Hematopoietic multipotent progenitor cell treated with erythropoietin and hydrocortisone succinate and interleukin-3 and kit ligand, for 4 days (in vitro differentiated cells): ENCODE measurements at regions not wholly inside any gene's neighbourhood (a gene's known extent, or its start where the extent isn't known, plus 50 kb on each side); places are given as distances from the start of the nearest gene placed in this dataset.

ENCODE experiments used
- DNase-seq: peaks from one replicate; pipeline ENCODE4 v3.0.0-alpha.2; 2015

DNA sequence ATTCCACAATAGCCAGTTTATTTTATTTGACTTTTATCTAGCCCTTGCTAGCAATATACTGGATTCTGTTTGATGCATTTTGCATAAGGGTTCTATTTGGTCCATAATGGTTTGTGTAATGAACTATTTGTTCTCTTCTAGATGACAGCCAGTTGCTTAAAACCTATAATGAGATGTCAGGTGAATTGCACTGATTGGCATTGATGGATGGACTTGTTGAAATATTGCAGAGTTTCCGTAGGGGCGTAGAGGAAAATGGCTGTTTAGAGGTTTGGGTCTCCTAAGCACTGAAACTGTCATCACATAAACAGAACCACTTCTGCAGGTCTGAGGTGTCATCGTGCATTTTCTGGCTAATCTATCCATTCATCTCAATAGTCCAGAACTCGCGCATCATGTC, 124.9 kb upstream of the HDAC9 start:
- DNase-seq = no peak

DNA sequence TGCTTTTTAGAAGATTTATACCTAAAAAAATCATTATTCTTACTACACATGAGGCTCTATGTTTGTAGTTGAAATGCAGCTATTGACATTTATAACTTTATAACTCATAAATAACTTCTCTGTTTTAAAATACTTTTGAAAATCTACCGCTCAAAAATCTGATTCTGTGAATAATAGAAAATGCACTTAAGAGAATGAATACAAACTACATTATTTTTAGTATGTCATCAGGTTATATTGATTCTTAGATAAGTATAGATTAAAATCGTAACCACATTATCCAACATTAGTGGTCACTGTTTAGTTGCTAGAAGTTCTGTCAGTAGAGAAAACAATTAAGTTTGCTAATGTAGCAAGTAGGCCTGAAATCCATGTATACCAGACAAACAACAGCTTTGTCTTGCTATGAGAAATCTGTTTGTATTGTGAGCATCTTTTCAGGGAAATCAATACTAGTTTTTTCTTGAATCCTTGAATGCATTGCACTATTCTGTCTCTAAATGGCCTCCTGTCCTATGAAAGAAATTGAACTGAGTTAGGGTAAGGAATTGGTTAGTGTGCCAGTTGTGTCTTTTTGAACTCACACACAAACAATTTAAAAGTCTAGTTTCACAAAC, 116.5 kb upstream of the HDAC9 start:
- DNase-seq = no peak

DNA sequence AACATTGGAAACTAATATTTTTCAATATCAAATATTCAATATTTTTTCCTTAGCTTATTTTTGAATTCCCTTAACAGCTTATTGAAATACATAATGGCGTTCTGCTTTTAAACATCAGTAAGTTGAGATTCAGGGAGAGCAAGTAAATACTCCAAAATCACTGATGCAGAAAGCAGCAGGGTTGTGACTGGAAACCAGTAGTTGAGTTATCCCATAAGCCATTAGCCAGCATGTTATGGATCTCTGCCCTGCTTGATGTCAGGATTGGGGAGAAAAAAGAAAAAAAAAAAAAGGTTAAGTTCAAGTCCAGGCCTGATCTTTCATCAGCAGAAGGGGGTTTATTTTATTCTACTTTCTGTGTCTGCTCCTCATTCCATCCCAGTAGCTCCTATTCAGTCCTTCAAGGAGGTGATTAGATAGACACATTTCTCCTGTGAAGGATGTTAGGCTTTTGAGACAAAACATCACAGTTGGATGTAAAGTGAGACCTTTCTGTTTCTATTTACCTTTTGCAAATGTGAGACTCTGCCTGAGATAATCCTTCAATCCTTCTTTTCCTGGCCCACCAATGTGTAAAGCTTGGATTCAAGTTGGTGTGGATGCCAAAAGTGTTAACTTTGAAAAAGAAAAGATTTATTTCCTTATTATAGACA, 110.9 kb upstream of the HDAC9 start:
- DNase-seq = no peak

DNA sequence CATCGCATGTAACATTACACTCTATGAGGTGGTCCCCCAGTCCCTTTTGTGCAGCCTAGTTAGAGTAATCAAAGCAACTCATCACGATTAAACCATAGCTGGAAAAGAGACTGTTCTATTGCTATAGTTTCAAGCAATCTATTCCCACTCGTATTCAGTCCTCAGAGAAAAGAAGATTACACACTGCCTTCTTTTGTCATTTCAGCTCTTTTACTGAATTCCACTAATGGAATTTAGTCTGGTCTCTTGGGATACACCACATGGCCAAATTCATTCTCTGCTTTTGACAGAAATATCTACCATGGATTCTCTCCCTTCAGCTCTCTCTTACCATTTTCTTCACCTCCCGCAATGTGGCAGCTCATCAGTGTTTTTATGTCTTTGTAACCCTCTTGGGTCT, 108.9 kb upstream of the HDAC9 start:
- DNase-seq = no peak

DNA sequence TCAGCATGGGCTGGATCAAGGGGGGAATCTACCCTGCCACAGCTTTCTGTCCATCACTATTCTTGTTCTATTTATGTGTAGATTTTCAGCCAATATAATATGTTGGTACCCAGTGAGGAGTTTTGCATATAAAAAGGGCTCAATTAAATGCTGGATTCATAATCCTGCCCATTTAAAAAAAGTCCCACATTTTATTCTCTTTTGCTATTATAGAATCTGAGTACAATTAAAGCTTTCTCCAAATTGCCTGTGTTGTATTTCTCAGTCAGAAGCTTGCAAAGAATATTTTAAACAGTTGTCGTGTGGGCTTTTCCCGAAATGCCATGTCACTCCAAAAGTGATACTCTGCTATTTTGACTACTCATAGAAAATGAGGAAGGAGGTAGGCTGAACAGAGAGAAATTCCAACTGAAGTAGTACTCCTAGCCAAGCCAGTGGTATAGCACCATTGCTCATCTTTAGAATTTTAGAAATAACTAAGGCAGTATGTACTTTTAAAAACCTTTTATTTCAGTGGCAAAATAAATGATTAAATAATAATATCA, 108.3 kb upstream of the HDAC9 start:
- DNase-seq = peak; percentile 22

DNA sequence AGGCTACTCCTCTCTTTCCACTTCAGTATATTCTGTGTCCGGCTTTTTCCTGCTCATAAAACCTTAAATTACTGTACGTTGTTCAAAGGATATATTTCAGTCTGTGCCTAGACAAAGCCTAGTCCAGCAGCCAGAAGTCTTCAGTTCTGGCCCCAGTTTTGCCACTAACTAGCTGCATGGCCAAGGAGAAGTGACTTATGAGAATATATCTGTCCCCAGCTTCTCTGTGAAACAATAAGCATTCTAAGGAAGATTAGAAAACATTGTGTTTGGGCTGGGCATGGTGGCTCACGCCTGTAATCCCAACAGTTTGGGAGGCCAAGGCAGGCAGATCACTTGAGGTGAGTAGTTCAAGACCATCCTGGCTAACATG, 105.0 kb upstream of the HDAC9 start:
- DNase-seq = no peak

DNA sequence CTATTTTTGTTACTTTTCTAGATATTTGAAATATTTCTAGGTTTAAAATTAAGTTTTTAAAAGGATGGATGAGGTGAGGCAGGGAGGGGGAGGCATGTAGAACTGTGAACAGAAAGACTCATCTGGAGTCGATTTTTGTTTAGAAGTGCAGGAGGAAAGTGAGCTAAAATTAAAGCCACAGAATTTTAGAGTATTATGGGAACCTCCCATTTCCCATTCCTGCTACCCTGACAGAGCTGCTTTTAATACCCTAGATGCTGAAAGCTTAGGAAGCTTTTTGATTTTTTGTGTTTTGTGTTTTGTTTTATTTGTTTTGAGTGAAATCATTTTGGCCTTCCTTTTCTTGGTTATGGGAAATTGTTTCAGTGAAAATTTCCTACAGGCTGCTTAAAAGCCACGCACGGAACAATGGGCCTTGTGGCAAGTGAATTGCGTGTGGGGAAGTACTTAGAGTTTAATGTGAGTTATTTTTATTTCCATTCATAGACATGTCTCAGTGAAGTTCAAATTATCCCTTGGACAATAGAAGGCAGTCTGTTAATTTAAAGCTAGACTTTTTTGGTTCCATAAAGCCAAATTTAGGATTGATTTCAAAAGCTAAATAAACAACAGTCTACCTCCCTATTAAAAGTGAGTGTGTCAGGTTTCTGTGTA, 102.0 kb upstream of the HDAC9 start:
- peak; percentile 15 for DNase-seq

DNA sequence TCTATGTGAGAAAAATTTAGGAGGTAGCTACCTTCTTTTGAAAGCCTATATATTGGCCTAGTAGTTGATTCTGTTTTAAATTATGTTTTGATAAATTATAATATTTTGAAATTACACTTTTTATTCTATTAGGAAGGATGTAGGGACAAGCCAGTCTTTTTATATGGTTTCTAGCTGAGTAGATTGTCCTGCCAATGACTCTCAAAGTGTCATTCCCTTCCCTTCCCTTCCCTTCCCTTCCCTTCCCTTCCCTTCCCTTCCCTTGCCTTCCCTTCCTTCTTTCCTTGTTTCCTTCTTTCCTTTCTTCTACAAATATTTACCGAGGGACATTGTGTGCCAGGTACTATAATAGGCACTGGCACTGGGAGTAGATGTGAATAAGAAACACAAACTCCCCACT, 99.7 kb upstream of the HDAC9 start:
- no peak for DNase-seq

DNA sequence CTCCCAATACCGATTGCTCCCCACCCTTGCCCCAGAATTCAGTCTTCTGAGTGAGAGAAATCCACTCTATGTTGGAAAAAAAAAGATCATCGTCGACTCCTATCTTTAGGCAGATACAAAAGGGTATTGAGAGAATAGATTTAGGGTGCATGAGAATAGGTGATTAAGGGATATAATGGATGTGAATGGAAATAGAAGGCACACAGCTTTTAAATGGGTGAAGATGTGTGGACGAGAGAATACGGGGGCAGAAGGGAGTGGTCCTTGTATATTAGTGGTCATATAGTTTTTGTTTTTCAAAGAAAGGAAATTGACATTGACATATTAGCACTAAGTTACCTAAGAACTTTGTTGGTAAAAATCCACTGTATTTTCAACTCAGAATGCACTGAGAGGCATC, 98.6 kb upstream of the HDAC9 start:
- DNase-seq = no peak

DNA sequence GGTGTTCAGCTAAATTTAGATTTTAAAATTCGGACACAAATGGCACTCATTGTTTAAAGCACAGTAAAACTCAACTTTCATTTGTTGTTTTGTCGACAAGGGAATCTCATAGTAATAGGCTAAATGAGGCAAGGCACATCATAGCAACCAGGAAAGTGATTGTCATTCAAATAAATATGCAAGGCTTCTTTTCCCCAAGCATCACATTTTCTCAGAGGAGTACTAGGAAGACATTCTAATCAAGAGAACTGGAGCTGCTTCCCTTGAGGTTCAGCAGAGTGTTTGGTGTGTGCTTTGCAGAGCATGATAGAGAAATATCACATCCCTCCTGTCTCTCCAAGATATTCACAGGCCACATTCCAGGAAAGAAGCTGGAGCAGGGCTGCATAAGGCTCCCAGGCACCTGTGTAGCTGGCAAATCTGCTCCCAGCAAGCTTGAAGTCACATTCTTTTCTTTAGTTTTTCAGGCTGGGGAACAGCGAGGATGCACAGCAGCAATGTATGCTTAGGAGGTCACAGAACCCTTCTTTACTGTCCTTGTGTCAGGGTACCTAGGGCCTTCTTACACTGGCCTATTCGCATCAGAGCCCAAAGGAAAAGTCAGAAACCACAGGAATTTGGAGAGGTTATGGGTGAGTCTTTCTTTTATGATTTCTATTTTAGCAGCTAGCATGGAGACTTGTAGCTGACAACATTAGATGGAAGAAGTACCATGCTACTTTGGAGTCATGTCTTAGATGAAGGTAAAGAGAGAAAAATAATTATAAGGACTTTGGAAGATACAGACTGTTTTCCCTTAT, 95.9 kb upstream of the HDAC9 start:
- DNase-seq = no peak

DNA sequence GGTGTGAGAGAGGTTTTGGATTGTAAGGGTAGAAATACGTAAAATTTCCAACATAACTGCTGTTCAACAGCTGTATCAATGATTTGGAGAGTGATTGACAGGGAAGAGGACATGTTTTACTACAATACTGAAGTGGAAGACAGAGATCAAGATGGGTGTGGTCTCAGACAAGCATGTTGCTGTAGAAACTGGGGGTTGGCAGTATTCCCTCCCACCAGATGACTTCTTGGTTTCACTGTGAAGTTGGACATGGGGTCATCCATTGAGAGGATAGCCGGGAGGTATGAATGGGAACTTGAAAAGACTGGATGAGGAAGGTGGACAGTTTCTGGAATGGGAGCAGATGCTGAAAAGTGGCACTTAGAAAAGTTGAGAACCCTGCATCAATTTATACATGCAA, 95.3 kb upstream of the HDAC9 start:
- no peak for DNase-seq

DNA sequence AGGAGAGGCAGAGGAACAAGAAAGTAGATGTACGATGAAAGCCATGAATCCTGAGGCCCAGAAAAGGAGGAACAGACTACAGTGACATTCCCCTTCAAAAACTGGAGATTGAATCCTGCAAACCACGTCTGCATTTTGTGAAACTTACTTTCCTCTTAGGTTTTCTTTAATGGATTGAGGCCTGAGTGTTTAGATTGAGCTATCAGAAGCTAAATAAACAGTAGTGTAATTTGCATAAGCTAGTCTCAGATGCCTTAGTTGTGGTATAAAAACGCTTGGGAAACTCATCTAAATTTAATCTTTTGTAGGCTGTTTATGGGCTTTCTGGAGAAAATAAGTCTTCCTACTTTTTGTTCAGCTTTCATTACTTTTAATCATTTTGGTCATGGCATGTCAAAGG, 94.8 kb upstream of the HDAC9 start:
- no peak for DNase-seq

DNA sequence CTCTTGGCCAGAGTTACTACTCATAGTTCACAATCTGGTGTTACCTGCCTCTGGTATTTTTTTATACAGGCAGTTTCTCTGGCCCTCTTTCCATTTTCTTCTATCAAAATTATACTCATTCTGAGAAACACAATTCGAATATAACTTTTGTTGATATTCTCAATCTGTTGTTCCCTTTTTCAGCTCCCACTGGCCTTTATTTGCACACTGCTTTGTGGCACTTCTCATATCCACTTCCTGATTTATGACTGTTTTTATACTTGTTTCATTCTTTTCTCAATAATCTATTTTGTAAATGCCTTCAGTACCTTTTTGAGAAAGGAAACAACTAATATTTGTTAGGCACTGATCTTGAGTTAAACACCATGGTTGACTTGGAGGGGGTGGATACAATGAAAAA, 93.8 kb upstream of the HDAC9 start:
- DNase-seq = peak; percentile 42

DNA sequence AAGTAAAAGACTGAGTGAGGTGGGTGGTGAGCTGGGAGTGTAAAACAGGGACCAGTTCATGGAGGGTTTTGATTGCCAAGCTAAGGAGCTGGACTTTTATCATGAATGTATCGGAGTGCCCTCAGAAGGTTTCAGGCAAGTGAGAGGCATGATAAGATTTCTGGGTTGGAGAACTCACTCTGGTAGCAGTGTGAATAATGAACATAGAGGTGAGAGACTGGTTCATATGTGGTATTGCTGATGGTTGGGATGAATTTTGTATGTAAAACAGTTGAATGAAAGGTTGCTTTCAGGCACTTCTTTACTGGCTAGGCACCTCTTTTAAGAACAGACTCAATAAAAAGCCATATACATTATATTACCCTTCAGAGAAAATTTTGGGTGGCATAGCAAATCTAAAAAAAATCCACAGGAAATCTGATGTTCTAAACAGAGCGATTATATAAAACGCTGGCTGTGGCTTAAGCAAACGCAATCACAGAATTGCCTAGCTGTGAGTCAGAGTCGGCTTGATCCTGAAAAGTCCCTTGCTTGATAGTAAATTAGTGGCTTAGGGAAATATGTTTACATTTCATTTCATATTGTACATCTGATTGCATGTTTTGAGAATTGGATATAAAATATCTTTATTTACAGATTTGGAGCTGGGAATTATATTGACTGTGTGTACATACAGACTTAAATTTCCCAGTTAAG, 92.9 kb upstream of the HDAC9 start:
- DNase-seq = no peak

DNA sequence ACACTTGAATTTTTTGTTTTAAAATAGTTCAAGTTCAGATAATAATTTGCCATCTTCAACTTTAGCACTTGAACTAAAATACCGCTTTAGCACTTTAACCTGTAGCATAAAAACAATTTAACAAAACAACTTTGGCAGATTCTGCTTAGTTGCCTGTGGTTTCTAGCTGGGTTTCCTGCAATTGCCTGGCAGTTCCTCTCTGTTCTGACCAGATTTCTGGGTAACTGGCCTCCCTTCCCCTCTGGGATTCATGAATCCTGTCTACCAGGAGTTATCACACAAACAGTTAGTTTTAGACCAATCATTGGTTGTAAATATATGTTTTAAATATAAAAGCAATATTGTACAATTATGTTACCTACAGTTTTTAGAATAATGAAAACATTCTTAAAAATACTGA, 89.8 kb upstream of the HDAC9 start:
- DNase-seq = peak; percentile 54

DNA sequence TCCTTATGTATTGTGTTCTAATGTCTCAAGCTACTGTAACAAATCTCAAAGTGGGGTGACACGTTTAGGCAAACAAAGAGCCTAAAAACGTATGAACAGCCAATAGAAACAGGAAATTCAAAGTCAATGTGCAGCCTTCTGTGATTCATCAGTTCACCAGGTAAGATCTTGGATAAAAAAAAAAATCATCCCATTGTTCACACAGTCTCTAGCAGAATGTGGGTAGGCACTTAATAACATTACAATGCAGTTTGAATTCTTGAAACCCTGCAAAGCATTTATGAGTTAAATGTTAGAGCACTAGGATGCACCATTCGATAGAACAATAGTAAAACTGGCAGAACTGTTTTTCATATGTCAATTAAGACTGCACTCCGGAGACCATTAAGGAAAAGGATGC, 88.2 kb upstream of the HDAC9 start:
- no peak for DNase-seq

DNA sequence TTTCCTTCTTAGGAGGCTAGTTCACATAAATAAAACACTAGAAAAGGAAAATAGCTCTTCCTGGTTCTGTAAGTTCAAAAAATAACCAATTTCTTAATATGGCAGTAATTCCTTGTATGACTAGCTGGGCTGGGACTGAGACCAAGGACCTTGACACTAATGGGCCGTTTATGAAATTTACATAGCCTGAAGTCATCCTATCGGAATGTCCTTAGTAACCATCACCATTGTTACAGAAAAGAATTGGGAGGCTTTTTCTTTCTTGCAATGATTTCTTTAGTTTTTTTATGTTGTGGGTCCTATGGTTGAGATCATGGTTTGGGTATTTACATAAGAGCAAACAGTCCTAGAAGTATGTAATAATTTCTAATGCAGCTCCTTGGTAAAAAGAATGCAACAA, 87.1 kb upstream of the HDAC9 start:
- DNase-seq = no peak

DNA sequence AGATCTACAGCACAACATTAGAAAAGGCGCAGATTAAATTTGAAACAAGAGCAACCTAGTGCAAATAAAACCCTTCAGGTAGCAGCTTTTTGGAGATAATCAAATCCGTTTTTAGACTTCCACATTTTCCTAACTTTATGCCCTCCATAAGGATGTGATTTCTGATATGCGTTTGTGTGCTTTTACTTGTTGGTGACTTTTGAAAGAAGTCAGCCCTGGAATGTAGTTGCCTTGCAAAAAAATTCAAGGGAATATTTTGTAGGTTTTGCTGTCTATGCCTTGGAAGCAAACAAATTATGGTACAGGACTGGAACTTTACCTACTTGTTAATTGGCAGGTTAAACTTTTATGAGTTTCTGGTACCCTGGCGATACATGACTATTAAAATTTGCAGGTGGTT, 86.7 kb upstream of the HDAC9 start:
- no peak for DNase-seq

DNA sequence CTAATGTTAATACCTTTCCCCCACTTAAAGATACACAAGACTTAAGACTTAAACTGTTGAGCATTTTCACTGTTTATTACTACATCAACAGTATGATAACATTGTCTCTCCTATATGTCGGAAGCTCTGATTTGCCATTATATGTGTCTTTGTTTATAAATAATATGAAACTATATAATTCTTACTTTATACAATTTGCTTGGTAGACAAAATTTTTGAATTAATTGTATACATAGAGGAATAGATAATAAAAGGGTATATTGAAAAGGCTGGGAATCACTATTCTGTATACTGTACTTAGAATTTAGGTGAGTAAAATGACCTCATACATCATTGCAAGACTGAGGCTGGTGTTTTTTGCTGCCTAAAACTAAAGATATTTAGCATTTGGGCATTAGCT, 82.1 kb upstream of the HDAC9 start:
- no peak for DNase-seq

DNA sequence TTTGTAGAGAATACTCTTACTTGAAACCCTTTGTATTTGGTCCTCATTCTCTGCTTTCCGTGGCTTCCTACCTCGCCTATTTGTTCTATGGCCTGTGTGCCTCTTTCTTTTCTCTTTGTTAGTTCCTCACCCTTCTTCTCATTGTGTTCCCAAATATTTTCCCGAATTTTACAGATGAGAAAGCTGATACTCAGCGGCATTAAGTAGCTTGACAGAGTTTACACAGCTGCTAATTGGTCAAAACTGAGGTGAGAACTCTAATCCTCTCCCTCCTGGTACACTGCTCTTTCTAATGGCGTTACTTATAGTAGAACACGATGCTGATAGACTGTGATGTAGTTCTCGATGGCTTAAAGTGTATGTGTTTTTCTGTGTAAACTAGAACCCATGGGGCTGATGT, 80.7 kb upstream of the HDAC9 start:
- no peak for DNase-seq

DNA sequence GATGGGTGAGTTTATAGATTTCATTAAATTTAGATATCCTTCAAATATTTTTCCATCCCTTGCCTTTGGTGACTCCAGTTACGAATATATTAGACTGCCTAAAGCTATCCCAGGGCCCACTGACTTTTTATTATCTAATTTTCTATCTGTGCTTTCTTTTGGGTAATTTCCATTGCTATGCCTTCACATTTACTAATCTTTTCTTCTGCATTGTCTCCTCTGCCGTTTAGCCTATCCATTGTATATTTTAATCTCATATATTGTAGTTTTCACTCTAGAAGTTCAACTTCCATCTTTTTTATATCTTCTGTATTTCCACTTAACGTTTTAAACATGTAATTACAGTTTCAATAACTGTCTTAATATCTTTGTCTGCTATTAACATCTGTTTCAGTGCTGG, 78.6 kb upstream of the HDAC9 start:
- no peak for DNase-seq

DNA sequence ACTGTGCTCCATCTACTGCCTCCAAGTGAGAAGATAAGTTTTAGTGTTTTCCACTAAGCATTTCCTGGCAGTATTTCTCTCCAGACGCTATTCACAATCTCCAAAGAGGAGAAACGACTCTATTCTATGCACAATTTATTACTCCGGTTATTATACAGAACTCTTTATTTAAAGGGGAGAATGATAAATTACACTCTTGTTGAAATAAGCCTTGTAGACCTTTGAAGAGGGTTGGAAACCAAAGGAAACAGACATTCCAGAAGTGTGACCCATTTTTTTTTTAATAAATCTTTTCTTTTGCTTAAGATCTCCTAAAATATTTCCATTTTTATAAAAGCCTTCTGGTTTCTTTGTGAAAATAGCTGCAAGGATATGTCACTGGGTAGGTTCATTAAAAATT, 76.1 kb upstream of the HDAC9 start:
- DNase-seq = no peak

DNA sequence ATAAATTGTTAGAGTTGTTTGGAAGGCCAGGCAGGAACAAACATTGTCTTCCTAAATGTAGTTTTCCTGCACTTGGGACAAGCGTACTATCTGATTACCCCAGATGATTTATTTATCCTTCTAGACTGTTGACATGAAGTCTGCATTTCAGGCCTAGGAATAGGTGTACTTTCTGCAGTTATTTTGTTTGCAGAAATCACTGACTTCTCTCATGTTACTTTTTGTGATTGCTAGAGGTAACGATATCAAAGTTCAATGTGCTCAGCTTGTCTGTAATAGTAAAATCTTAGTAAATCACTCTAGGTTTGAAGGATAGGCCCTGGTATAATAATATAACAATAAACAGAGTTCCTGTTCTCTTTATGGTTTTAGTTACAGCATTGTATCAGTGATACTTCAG, 75.4 kb upstream of the HDAC9 start:
- DNase-seq = no peak
